Heart left ventricle (tissue), 13 donors: ENCODE measurements at regions not wholly inside any gene's neighbourhood (a gene's known extent, or its start where the extent isn't known, plus 50 kb on each side); places are given as distances from the start of the nearest gene placed in this dataset.

Source experiments
- CTCF ChIP-seq, 12 donors: fragments of 200-600 bp; sonication (generic) in 4 of 12; IDR thresholded peaks; one replicate each; pipeline versions ENCODE4 v1.5.0 to v1.8.0; 2018 to 2022; ENCODE audit warnings: antibody characterized with exemption in 12 of 12, mild to moderate bottlenecking in 5 of 12
- POLR2A ChIP-seq, 2 donors: fragments of 450-650 bp; IDR thresholded peaks; one replicate each; pipeline ENCODE4 v1.6.1; 2017; ENCODE audit warnings: antibody characterized with exemption in 2 of 2, mild to moderate bottlenecking in 2 of 2, moderate library complexity in 2 of 2
- donor health status: ischemic (EF 13 %, LVEDD 7.1; RV severe dilation, severe dysfunction).
- donor health status: DM: no; HTN: yes; CAD: no.
- donor health status: DM: no; HTN: no; CAD: no.
- donor health status: ischemic (EF 25% LVEDD 6.9; RV normal size, moderate dysfunction).
- donor health status: ischemic (EF 25% LVEDD 5.7; RV mildly dilated, moderate dysfunction).
- donor health status: ischemic (EF 35%, LVEDD 5.7; RV mildly dilated, moderate dysfunction).
- donor health status: nonischemic (EF 11% LVEDD 7.7; RV severe dilation, severe dysfunction).
- donor health status: DM: yes; HTN: yes; CAD: no.
- donor health status: PGD.
- donor health status: ischemic (EF 29% LVEDD 5.4; RV normal size, mild dysfunction).
- donor health status: nonischemic (EF 23%, LVEDD 6.1; RV moderate dilation, normal function).

GRCh38 chr11:97471480-97471879 is 1081.7 kb downstream of the JRKL start:
- TF ChIP-seq CTCF (IDR thresholded peaks at IDR 0.05) (no peak), POLR2A (IDR thresholded peaks at IDR 0.05) (no peak)
